GM13977 (cell line): ENCODE measurements at regions not wholly inside any gene's neighbourhood (a gene's known extent, or its start where the extent isn't known, plus 50 kb on each side); places are given as distances from the start of the nearest gene placed in this dataset.

Source experiments
- DNase-seq: peaks from one replicate; pipeline ENCODE4 v3.0.0; 2012; ENCODE audit warnings: low spot score
- in situ Hi-C: fragments of 300-500 bp; cut with MboI; formaldehyde crosslinking; loops from one replicate; pipeline ENCODE4 v1.12.0; 2022; ENCODE audit warnings: low sequenced_read_pairs, low pct_unique_long_range_greater_than_20kb, mixed read lengths, inconsistent platforms; ENCODE audit not compliant: unreplicated experiment
- TF ChIP-seq, protein P1 (sequence below): IDR thresholded peaks from 2 replicates; pipeline ENCODE4 v1.5.1; 2012; ENCODE audit warnings: mild to moderate bottlenecking, control low read depth; ENCODE audit not compliant: insufficient read depth; ENCODE audit errors: extremely low read depth, missing control alignments

- in situ Hi-C loops, result no loop called here
- no peak for DNase-seq
- TF ChIP-seq, protein P1, sequence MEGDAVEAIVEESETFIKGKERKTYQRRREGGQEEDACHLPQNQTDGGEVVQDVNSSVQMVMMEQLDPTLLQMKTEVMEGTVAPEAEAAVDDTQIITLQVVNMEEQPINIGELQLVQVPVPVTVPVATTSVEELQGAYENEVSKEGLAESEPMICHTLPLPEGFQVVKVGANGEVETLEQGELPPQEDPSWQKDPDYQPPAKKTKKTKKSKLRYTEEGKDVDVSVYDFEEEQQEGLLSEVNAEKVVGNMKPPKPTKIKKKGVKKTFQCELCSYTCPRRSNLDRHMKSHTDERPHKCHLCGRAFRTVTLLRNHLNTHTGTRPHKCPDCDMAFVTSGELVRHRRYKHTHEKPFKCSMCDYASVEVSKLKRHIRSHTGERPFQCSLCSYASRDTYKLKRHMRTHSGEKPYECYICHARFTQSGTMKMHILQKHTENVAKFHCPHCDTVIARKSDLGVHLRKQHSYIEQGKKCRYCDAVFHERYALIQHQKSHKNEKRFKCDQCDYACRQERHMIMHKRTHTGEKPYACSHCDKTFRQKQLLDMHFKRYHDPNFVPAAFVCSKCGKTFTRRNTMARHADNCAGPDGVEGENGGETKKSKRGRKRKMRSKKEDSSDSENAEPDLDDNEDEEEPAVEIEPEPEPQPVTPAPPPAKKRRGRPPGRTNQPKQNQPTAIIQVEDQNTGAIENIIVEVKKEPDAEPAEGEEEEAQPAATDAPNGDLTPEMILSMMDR, result no peak
Observed at GRCh38 chr3:127387556-127388153, 99.8 kb upstream of the PRR20G start.

- TF ChIP-seq, protein P1, result no peak
- in situ Hi-C loops, result no loop called here
- DNase-seq, result no peak
Observed at GRCh38 chr3:127387119-127387518, 99.3 kb upstream of the PRR20G start.

- DNase-seq, result no peak
- TF ChIP-seq, protein P1, result no peak
- in situ Hi-C loops, result no loop called here
Observed at GRCh38 chr3:127386490-127386889, 98.6 kb upstream of the PRR20G start.

DNA sequence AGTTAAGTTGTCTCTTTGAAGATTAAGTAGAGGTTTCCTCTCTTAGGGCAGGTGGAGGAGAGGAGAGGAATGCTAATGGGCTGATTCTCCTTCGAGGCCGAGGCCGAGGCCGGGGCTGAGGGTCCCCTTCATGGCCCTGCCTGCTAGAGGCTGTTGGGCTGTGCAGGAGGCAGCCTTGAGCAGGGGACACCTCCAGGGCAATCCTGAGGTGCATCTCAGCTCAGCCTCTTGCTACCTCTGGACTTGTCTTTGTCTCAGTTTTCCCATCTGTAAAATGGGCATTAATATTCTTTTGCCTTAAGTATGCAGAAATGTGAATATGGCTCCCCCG, 97.7 kb upstream of the PRR20G start:
- in situ Hi-C loops, result no loop called here
- TF ChIP-seq, protein P1, result no peak
- no peak for DNase-seq

DNA sequence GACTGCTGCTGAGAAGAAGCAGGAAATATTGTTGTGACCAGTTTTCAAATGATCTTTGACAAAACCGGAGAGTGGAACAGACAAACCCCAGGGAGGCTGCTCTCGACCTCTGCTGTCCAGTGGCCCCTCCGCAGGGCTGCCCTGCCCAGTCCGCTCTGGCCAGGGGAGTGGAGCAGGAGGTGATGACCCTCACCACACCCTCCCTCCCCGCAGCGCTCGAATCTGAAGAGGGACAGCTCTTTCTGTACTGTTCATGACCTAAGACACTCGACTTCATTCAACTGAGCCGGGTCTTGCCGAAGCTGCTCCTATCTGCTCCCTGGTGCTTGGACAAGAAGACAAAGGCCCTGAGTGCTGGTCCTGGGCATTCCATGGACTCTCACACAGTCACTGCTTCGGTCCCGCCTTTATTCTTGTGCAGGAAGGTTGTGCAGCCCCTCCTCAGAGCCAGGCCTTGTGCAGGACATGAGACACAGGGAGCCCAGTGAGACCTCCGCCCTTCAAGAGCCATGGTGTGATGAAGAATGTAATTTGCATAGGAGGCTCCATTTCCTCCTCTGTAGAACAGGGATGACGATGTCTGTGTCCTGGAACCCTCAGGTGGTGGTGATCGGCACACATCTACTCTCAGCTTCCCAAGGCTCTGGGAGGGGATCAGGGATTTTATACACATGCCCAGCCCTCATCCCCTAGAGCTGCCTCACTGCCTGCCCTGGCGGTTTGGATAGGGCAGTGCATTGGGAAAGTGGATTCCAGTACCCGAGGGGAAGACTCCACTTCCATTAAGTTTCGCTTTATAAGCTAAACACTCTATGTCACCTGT, 97.1 kb upstream of the PRR20G start:
- in situ Hi-C loops, result no loop called here
- no peak for DNase-seq
- TF ChIP-seq, protein P1, result no peak

DNA sequence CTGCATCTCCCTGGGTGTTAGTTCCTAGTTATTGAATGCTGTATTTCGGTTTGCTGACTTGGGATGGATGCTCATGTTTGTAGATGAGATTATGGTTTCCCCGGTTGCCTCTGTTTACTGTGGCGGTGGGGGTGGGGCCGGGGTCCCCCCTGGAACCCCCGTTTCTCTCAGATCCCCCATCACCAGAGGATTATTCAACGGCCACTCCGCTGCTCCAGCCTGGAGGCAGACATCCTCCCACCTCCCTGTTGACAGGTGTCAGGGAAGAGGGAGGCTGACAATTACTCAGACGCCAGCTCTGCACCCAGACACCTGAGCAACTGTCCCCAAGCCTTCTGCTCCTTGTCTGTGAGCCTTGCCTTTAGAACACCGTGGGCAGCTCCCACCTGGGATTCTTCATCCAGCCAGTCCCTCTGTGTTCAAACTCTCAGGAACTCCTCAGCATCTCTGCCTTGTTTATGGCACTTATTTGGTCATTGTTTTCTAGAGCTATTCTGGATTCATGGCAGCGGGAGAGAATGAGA, 95.9 kb upstream of the PRR20G start:
- in situ Hi-C loops, result no loop called here
- TF ChIP-seq, protein P1, result no peak

More for the DNA sequence above, 95.9 kb upstream of the PRR20G start:
- no peak for DNase-seq
